ENCODE measurements at regions not wholly inside any gene's neighbourhood (a gene's known extent, or its start where the extent isn't known, plus 50 kb on each side); places are given as distances from the start of the nearest gene placed in this dataset.

- DNase-seq (ENCODE audit: low read depth): no peak
- TF ChIP-seq CTCF (conservative IDR thresholded peaks at IDR 0.05; ENCODE audit: low read depth, low read length): no peak
- no peak overlapping the region for H3K4me3 ChIP-seq (ENCODE audit: low read length)
Measured at GRCh38 chr2:128578406-128579390, 260.0 kb upstream of the HS6ST1 start.

- TF ChIP-seq CTCF (conservative IDR thresholded peaks at IDR 0.05; ENCODE audit: low read depth, low read length): no peak
- no peak overlapping the region for H3K4me3 ChIP-seq (ENCODE audit: low read length)
- DNase-seq (ENCODE audit: low read depth): no peak
Measured at GRCh38 chr2:128579825-128580224, 261.2 kb upstream of the HS6ST1 start.

DNA sequence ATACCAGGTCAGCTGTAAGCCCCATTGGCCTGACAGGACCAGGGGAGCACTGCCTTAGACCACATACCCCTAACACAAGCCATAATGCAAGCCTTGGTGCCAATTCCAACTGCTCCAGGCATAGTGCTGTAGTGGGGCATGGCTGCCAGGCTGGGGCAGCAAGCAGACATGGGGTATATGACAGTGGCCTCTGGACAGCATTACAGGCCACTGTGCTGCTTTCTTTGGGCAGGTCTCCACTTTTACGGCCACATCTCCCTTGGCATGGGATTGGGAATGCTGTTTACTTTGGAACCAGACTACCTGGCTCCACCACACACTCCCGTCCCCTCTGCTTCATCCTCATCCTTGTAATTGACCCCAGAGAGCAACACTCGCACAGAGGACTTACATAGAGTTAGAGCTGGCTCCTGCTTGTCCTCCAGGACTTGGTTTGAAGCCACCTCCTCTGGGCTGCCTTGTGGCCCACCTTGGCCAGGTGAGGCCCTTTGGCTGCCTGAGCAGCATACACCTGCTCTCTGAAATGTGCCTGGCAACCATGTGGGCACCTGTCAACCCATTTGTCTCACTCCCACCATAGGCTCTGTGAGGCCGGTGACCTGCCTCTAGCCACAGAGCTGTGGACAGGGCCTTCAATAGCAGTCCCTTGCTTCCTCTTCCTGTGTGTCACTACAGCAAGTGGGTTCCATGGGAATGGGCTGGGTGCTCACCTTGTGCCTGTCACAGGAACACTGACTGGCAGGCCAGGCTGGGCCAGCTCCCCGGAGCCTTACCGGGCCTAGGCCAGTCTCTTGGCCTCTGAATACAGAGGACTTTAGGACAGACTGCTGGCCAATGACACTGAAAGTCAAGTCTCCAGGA, 262.6 kb upstream of the HS6ST1 start:
- TF ChIP-seq CTCF (conservative IDR thresholded peaks at IDR 0.05; ENCODE audit: low read depth, low read length): no peak
- no peak overlapping the region for H3K4me3 ChIP-seq (ENCODE audit: low read length)
- no peak for DNase-seq (ENCODE audit: low read depth)

DNA sequence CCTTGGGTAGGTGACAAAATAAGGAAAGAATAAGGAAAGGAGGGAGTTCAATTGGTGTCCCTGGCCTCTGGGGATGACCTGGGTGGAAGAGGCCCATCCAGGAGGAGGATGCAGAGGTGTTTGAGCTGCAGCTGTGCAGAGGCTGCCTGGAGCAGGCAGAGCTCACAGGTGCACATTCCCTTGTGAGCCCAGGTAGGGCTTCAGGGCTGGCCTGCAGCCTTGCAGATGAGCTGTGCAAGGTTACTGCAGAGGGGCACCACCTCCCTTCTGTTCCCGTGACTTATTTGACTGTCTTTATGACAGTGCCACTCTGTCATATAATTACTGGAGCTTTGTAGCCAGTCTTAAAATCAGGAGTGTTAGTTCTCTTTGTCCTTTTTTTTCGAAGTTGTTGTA, 263.2 kb upstream of the HS6ST1 start:
- H3K4me3 ChIP-seq (ENCODE audit: low read length): no peak overlapping the region
- no peak for DNase-seq (ENCODE audit: low read depth)
- no peak for TF ChIP-seq CTCF (conservative IDR thresholded peaks at IDR 0.05; ENCODE audit: low read depth, low read length)

- TF ChIP-seq CTCF (conservative IDR thresholded peaks at IDR 0.05; ENCODE audit: low read depth, low read length): no peak
- H3K4me3 ChIP-seq (ENCODE audit: low read length): no peak overlapping the region
- no peak for DNase-seq (ENCODE audit: low read depth)
Measured at GRCh38 chr2:128584296-128584890, 265.7 kb upstream of the HS6ST1 start.

- no peak overlapping the region for H3K4me3 ChIP-seq (ENCODE audit: low read length)
- no peak for TF ChIP-seq CTCF (conservative IDR thresholded peaks at IDR 0.05; ENCODE audit: low read depth, low read length)
- DNase-seq (ENCODE audit: low read depth): no peak
Measured at GRCh38 chr2:128585706-128586105, 267.0 kb upstream of the HS6ST1 start.

Measured in retinal pigment epithelial cell (primary cell).